ENCODE measurements at regions not wholly inside any gene's neighbourhood (a gene's known extent, or its start where the extent isn't known, plus 50 kb on each side); places are given as distances from the start of the nearest gene placed in this dataset.
A peak's percentile ranks its signal among the peaks of the same experiment; 100 is the strongest.

GRCh38 chr6:90393232-90393884, 96.7 kb upstream of the BACH2 start:
- Histone ChIP-seq H3K4me3 (no peak overlapping the region), H3K9me3 (no peaks in the 10 kb centered on the region), H3K27ac (no peak overlapping the region), H3K36me3 (no peaks in the 10 kb centered on the region), H3K27me3 (no peaks in the 10 kb centered on the region), H3K4me1 (peaks cover 0 to 2% (median 0%) of the 10 kb centered on the region in 3 donors)
- ATAC-seq (peak in 3 of 4 donors; percentile 81 to 85 (median 84)), DNase-seq (peak in 2 of 6 donors; percentile 16 to 60), FAIRE-seq (no peak)
- TF ChIP-seq CTCF (IDR thresholded peaks at IDR 0.05), result peak; percentile 31 to 62 (median 54)
- 15 to 19% methylated on average over 7 of the region's 7 CpGs for WGBS, 2 donors
- intact Hi-C loops (cut with DNase I), result loop anchor here in 1 of 3 donors (10.0 kb wide), 1 partner anchor 419 kb away; no protein-coding TSS in a partner anchor

DNA sequence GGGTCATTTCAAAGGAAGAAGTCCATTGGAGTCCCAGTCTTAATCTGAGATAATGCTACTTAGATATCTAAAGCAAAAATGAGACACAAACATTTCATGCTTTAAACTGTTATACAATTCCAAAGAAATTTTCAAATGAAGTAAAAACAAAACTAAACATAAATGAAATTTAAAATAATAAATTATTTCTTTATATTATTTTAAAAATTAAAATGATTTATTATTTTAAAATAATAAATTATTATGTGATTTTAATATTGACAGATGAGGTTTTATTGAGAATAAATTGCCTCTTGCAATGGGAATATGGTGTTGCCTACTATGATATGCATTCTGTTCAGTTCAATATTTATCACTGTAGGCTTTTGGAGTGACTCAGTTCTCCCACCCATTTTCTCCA, 93.7 kb upstream of the BACH2 start:
- H3K27me3 ChIP-seq, result no peaks in the 10 kb centered on the region
- no peaks in the 10 kb centered on the region for H3K36me3 ChIP-seq
- no peaks in the 10 kb centered on the region for H3K9me3 ChIP-seq
- FAIRE-seq (peak; percentile 9), ATAC-seq (no peak), DNase-seq (no peak)
- no peak overlapping the region for H3K27ac ChIP-seq
- no peak for TF ChIP-seq CTCF (IDR thresholded peaks at IDR 0.05)
- intact Hi-C loops (cut with DNase I), result loop anchor here in 1 of 3 donors (10.0 kb wide), 1 partner anchor 416 kb away; no protein-coding TSS in a partner anchor
- H3K4me1 ChIP-seq, result no peaks in the 10 kb centered on the region
- H3K4me3 ChIP-seq, result no peak overlapping the region

- no peak for ATAC-seq
- no peak for FAIRE-seq
- intact Hi-C loops (cut with DNase I), result no loop called here
- no peak for TF ChIP-seq CTCF (IDR thresholded peaks at IDR 0.05)
- Histone ChIP-seq H3K27ac (no peak overlapping the region), H3K4me1 (no peaks in the 10 kb centered on the region), H3K27me3 (no peaks in the 10 kb centered on the region), H3K36me3 (no peaks in the 10 kb centered on the region), H3K9me3 (no peaks in the 10 kb centered on the region), H3K4me3 (no peak overlapping the region)
- 62 to 76% methylated on average over 5 of the region's 5 CpGs for WGBS, 2 donors
- DNase-seq, result no peak
Observed at GRCh38 chr6:90388395-90388794, 91.8 kb upstream of the BACH2 start.

DNA sequence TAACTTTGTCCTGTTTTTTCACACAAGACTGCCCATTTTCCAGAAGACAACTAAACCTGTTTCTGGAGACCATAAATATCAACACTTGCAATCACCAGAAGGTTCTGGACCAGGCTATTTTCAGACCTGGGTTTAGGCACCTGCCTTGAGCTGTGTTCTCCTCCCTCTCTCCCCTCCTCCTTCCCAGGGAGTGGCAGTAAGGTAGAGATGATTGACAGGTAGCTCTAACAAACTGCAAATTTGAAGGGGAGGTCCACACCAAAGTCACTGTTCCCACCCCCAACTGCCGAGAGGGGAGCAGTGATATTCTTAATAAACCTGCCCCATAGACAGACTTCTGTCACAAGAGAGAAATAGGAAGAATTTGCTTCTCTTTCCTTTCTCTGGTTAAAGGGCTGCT, 91.2 kb upstream of the BACH2 start:
- no peaks in the 10 kb centered on the region for H3K4me1 ChIP-seq
- FAIRE-seq, result no peak
- H3K27me3 ChIP-seq, result no peaks in the 10 kb centered on the region
- intact Hi-C loops (cut with DNase I), result no loop called here
- H3K36me3 ChIP-seq, result no peaks in the 10 kb centered on the region
- no peak overlapping the region for H3K27ac ChIP-seq
- H3K4me3 ChIP-seq, result no peak overlapping the region
- WGBS, 2 donors, result 40 to 54% methylated on average over 1 of the region's 1 CpG
- H3K9me3 ChIP-seq, result no peaks in the 10 kb centered on the region
- DNase-seq, result no peak
- no peak for TF ChIP-seq CTCF (IDR thresholded peaks at IDR 0.05)
- ATAC-seq, result no peak

DNA sequence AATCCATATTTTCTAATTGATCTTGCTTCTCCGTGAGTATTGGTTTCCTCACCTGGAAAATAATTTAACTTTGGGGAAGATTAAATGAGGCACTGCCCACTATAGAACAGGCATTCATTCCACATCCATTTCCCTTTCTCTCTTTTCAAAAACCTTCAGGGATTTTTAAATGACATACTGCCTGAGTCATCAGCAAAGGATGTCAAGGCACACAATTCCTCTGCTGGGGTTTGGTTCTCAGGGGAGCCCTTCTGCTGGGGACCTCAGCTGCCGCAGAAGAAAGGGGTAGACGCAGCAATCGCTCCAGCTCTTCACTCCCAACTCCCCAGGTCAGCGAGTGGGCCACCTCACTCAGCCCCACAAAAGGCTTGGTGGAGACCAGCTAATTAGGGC, 90.7 kb upstream of the BACH2 start:
- DNase-seq (no peak), FAIRE-seq (no peak), ATAC-seq (no peak)
- no peak for TF ChIP-seq CTCF (IDR thresholded peaks at IDR 0.05)
- H3K27me3 ChIP-seq, result no peaks in the 10 kb centered on the region
- H3K4me1 ChIP-seq, result no peaks in the 10 kb centered on the region
- H3K9me3 ChIP-seq, result no peaks in the 10 kb centered on the region
- 62 to 67% methylated on average over 5 of the region's 5 CpGs for WGBS, 2 donors
- intact Hi-C loops (cut with DNase I), result no loop called here
- no peak overlapping the region for H3K27ac ChIP-seq
- H3K4me3 ChIP-seq, result no peak overlapping the region
- no peaks in the 10 kb centered on the region for H3K36me3 ChIP-seq

Data from pancreas (tissue), 10 donors.